Breast epithelium (tissue), 3 donors: ENCODE measurements at regions not wholly inside any gene's neighbourhood (a gene's known extent, or its start where the extent isn't known, plus 50 kb on each side); places are given as distances from the start of the nearest gene placed in this dataset.

Experiments
- POLR2A ChIP-seq: fragments of 450-650 bp; IDR thresholded peaks from one replicate; pipeline ENCODE4 v1.6.1; 2016; ENCODE audit warnings: antibody characterized with exemption, mild to moderate bottlenecking, moderate library complexity
- TF ChIP-seq, protein P1 (sequence below), 3 donors: fragments of 450-650 bp; IDR thresholded peaks; one replicate each; pipeline ENCODE4 v1.5.1; 2016 to 2017; ENCODE audit warnings: antibody characterized with exemption in 3 of 3, mild to moderate bottlenecking in 3 of 3, moderate library complexity in 3 of 3

DNA sequence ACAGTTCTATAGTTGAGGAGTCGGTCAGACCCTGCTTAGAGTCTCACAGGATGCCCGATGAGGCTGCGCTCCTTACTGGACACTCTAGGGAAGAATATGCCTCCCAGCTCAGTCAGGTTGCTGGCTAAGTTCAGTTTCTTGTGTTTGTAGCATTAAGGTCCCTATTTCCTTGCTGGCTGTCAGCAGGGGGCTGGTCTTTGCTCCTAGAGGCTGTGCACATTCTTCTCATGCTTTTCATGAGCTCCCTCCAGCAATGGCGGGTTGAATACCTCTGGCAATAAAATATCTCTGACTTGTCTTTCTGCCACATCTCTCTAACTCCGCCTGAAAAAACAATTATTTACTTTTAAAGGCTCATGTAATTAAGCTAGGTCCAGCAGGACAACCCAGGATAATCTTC is 79.4 kb upstream of the DNAJC10 start:
- TF ChIP-seq, protein P1, sequence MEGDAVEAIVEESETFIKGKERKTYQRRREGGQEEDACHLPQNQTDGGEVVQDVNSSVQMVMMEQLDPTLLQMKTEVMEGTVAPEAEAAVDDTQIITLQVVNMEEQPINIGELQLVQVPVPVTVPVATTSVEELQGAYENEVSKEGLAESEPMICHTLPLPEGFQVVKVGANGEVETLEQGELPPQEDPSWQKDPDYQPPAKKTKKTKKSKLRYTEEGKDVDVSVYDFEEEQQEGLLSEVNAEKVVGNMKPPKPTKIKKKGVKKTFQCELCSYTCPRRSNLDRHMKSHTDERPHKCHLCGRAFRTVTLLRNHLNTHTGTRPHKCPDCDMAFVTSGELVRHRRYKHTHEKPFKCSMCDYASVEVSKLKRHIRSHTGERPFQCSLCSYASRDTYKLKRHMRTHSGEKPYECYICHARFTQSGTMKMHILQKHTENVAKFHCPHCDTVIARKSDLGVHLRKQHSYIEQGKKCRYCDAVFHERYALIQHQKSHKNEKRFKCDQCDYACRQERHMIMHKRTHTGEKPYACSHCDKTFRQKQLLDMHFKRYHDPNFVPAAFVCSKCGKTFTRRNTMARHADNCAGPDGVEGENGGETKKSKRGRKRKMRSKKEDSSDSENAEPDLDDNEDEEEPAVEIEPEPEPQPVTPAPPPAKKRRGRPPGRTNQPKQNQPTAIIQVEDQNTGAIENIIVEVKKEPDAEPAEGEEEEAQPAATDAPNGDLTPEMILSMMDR (IDR thresholded peaks at IDR 0.05), result no peak
- TF ChIP-seq POLR2A, result no peak
